ENCODE measurements at regions not wholly inside any gene's neighbourhood (a gene's known extent, or its start where the extent isn't known, plus 50 kb on each side); places are given as distances from the start of the nearest gene placed in this dataset.
"Not testable (repeated sequence)": the region's sequence is repeated elsewhere in the genome, so short reads cannot be mapped to it uniquely, and the experiment has no call there.

GRCh38 chr20:25987928-25988560, 291.4 kb upstream of the ZNF337 start:
- not testable (repeated sequence) for DNase-seq (ENCODE audit: low spot score)

- DNase-seq (ENCODE audit: low spot score), result no peak
Observed at GRCh38 chr20:25987073-25987927, 290.6 kb upstream of the ZNF337 start.

- DNase-seq (ENCODE audit: low spot score), result no peak
Observed at GRCh38 chr20:25985597-25985996, 288.9 kb upstream of the ZNF337 start.

- DNase-seq (ENCODE audit: low spot score), result no peak
Observed at GRCh38 chr20:25984933-25985332, 288.3 kb upstream of the ZNF337 start.

GRCh38 chr20:25982701-25983100, 286.0 kb upstream of the ZNF337 start:
- not testable (repeated sequence) for DNase-seq (ENCODE audit: low spot score)

GRCh38 chr20:25978450-25979190, 282.0 kb upstream of the ZNF337 start:
- not testable (repeated sequence) for DNase-seq (ENCODE audit: low spot score)

- not testable (repeated sequence) for DNase-seq (ENCODE audit: low spot score)
Observed at GRCh38 chr20:25975816-25976215, 279.2 kb upstream of the ZNF337 start.

- DNase-seq (ENCODE audit: low spot score), result not testable (repeated sequence)
Observed at GRCh38 chr20:25965203-25965602, 268.6 kb upstream of the ZNF337 start.

- not testable (repeated sequence) for DNase-seq (ENCODE audit: low spot score)
Observed at GRCh38 chr20:25953876-25954275, 257.2 kb upstream of the ZNF337 start.

GRCh38 chr20:25935230-25935629, 238.6 kb upstream of the ZNF337 start:
- DNase-seq (ENCODE audit: low spot score), result not testable (repeated sequence)

- not testable (repeated sequence) for DNase-seq (ENCODE audit: low spot score)
Observed at GRCh38 chr20:25932806-25933205, 236.2 kb upstream of the ZNF337 start.

- not testable (repeated sequence) for DNase-seq (ENCODE audit: low spot score)
Observed at GRCh38 chr20:25932170-25932569, 235.5 kb upstream of the ZNF337 start.

- not testable (repeated sequence) for DNase-seq (ENCODE audit: low spot score)
Observed at GRCh38 chr20:25902321-25902720, 205.7 kb upstream of the ZNF337 start.

- not testable (repeated sequence) for DNase-seq (ENCODE audit: low spot score)
Observed at GRCh38 chr20:25898663-25899062, 202.0 kb upstream of the ZNF337 start.

- DNase-seq (ENCODE audit: low spot score), result not testable (repeated sequence)
Observed at GRCh38 chr20:25879096-25879495, 182.4 kb upstream of the ZNF337 start.

- not testable (repeated sequence) for DNase-seq (ENCODE audit: low spot score)
Observed at GRCh38 chr20:25868650-25868979, 172.0 kb upstream of the ZNF337 start.

GRCh38 chr20:25867776-25868649, 171.4 kb upstream of the ZNF337 start:
- DNase-seq (ENCODE audit: low spot score), result peak; percentile 67

- DNase-seq (ENCODE audit: low spot score), result peak; percentile 37
Observed at GRCh38 chr20:25867015-25867775, 170.5 kb upstream of the ZNF337 start.

- DNase-seq (ENCODE audit: low spot score), result peak; percentile 76
Observed at GRCh38 chr20:25865715-25866656, 169.3 kb upstream of the ZNF337 start.
